ENCODE measurements at regions not wholly inside any gene's neighbourhood (a gene's known extent, or its start where the extent isn't known, plus 50 kb on each side); places are given as distances from the start of the nearest gene placed in this dataset.

- Histone ChIP-seq H3K4me1 (ENCODE audit: control insufficient read depth in 1 of 2, insufficient read depth in 2 of 2, low read length in 2 of 2) (peaks cover 0 to 2% of the 10 kb centered on the region in 2 experiments), H4K91ac (ENCODE audit: low read depth, low read length) (no peak overlapping the region), H4K12ac (ENCODE audit: low read depth, low read length) (no peak overlapping the region), H3K14ac (ENCODE audit: low read length) (no peak overlapping the region), H3K79me1 (ENCODE audit: low read length) (no peaks in the 10 kb centered on the region), H3K4ac (ENCODE audit: low read depth, low read length) (no peak overlapping the region), H2BK5ac (ENCODE audit: low read depth, low read length, poor library complexity) (no peak overlapping the region), H3K4me3 (ENCODE audit: low read depth, low read length) (no peak overlapping the region), H3K18ac (ENCODE audit: low read length) (no peak overlapping the region), H4K8ac (ENCODE audit: low read depth, low read length) (no peak overlapping the region), H3K27ac (ENCODE audit: low read depth, low read length) (no peak overlapping the region), H2AK5ac (ENCODE audit: low read length) (no peak overlapping the region), H3K4me2 (ENCODE audit: low read length) (no peak overlapping the region), H3K9ac (ENCODE audit: low read length) (no peak overlapping the region), H3K27me3 (ENCODE audit: insufficient read depth, low read length) (no peaks in the 10 kb centered on the region), H3K79me2 (ENCODE audit: control insufficient read depth, insufficient read depth, low read length, poor library complexity) (no peaks in the 10 kb centered on the region), H3K23ac (ENCODE audit: low read length) (no peak overlapping the region), H3K9me3 (ENCODE audit: insufficient read depth, low read depth, low read length) (peaks cover 2% of the 10 kb centered on the region), H2BK120ac (ENCODE audit: insufficient read depth, low read length, poor library complexity) (no peak overlapping the region), H2AFZ (ENCODE audit: insufficient read depth, low read length, poor library complexity) (no peak overlapping the region), H3K36me3 (ENCODE audit: control insufficient read depth in 1 of 2, insufficient read depth in 2 of 2, low read length in 2 of 2) (no peaks in the 10 kb centered on the region), H2BK12ac (ENCODE audit: low read length) (no peak overlapping the region)
- WGBS (ENCODE audit: extremely low coverage, insufficient coverage, insufficient read length), result no CpG with 5 or more reads among the region's 4 CpGs
- DNase-seq, result no peak
Measured at GRCh38 chr14:51473351-51473750, 178.4 kb upstream of the FRMD6 start.

DNA sequence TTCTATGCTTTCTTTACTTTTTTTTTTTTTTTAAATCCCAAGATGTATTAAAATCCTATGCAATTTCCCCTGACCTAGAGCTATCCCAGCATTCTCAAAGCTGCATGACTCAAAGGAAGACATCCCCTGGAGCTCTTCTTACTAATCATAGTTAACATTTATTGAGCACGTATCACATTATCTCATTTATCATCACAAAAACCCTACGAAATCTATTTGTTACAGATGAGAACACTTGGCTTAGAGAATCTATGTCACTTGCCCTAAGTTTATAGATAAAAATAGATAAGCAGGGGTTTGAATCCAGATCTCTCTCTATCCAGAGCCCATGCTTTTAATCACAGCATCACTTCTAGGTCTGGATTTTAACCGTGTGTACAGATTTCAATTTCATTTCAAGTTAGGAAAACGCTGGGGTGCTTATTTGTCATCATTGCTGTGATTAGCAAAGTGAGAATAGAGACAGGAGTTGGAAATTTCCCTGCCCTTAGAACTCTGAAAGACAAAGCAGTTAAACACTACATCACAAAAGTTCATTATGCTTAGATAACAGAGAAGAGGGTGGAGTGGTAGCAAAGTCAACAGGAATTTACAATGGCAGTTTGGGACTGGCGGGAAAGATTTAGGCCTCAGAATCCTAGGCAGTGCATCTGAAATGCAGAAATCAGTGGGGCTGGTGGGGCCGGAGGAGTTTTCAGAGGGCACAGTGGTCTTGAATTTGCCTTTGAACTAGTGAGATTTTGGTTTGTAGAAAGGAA is 177.7 kb upstream of the FRMD6 start:
- Histone ChIP-seq H3K4me1 (ENCODE audit: control insufficient read depth in 1 of 2, insufficient read depth in 2 of 2, low read length in 2 of 2) (peaks cover 0 to 2% of the 10 kb centered on the region in 2 experiments), H2BK120ac (ENCODE audit: insufficient read depth, low read length, poor library complexity) (no peak overlapping the region), H3K79me1 (ENCODE audit: low read length) (no peaks in the 10 kb centered on the region), H4K8ac (ENCODE audit: low read depth, low read length) (no peak overlapping the region), H3K79me2 (ENCODE audit: control insufficient read depth, insufficient read depth, low read length, poor library complexity) (no peaks in the 10 kb centered on the region), H3K18ac (ENCODE audit: low read length) (no peak overlapping the region), H3K9ac (ENCODE audit: low read length) (no peak overlapping the region), H2BK12ac (ENCODE audit: low read length) (no peak overlapping the region), H3K4me2 (ENCODE audit: low read length) (no peak overlapping the region), H2AFZ (ENCODE audit: insufficient read depth, low read length, poor library complexity) (no peak overlapping the region), H3K4ac (ENCODE audit: low read depth, low read length) (no peak overlapping the region), H3K4me3 (ENCODE audit: low read depth, low read length) (no peak overlapping the region), H3K36me3 (ENCODE audit: control insufficient read depth in 1 of 2, insufficient read depth in 2 of 2, low read length in 2 of 2) (no peaks in the 10 kb centered on the region), H3K14ac (ENCODE audit: low read length) (no peak overlapping the region), H3K23ac (ENCODE audit: low read length) (no peak overlapping the region), H2BK5ac (ENCODE audit: low read depth, low read length, poor library complexity) (no peak overlapping the region), H3K9me3 (ENCODE audit: insufficient read depth, low read depth, low read length) (peaks cover 2% of the 10 kb centered on the region), H3K27me3 (ENCODE audit: insufficient read depth, low read length) (no peaks in the 10 kb centered on the region), H4K91ac (ENCODE audit: low read depth, low read length) (no peak overlapping the region), H2AK5ac (ENCODE audit: low read length) (no peak overlapping the region), H4K12ac (ENCODE audit: low read depth, low read length) (no peak overlapping the region), H3K27ac (ENCODE audit: low read depth, low read length) (no peak overlapping the region)
- no peak for DNase-seq
- 100% methylated on average over 2 of the region's 6 CpGs for WGBS (ENCODE audit: extremely low coverage, insufficient coverage, insufficient read length)

DNA sequence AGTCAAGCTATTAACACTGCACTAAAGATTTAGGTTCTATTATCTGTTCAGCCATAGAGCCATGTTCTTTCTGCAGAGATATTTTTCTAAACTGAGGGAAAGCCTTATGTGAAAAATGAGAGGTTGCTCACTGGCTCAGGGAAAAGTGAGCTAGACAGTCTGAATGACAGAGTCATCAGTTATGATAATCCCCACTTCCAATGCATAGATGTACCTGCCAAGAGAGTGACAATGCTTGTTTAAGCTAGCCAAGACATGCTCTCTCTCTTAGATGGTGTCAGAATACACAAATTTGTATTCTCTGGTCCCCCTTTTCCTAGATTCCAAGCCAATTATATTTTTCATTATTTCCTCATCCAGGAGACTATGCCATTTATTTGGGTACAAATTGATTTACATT is 176.9 kb upstream of the FRMD6 start:
- Histone ChIP-seq H3K4me3 (ENCODE audit: low read depth, low read length) (no peak overlapping the region), H2BK120ac (ENCODE audit: insufficient read depth, low read length, poor library complexity) (no peak overlapping the region), H3K23ac (ENCODE audit: low read length) (no peak overlapping the region), H4K12ac (ENCODE audit: low read depth, low read length) (no peak overlapping the region), H2BK12ac (ENCODE audit: low read length) (no peak overlapping the region), H2AFZ (ENCODE audit: insufficient read depth, low read length, poor library complexity) (no peak overlapping the region), H3K27ac (ENCODE audit: low read depth, low read length) (no peak overlapping the region), H3K18ac (ENCODE audit: low read length) (no peak overlapping the region), H2AK5ac (ENCODE audit: low read length) (no peak overlapping the region), H4K8ac (ENCODE audit: low read depth, low read length) (no peak overlapping the region), H3K27me3 (ENCODE audit: insufficient read depth, low read length) (no peaks in the 10 kb centered on the region), H2BK5ac (ENCODE audit: low read depth, low read length, poor library complexity) (no peak overlapping the region), H3K36me3 (ENCODE audit: control insufficient read depth in 1 of 2, insufficient read depth in 2 of 2, low read length in 2 of 2) (no peaks in the 10 kb centered on the region), H3K79me1 (ENCODE audit: low read length) (no peaks in the 10 kb centered on the region), H3K9me3 (ENCODE audit: insufficient read depth, low read depth, low read length) (peaks cover 2% of the 10 kb centered on the region), H4K91ac (ENCODE audit: low read depth, low read length) (no peak overlapping the region), H3K14ac (ENCODE audit: low read length) (no peak overlapping the region), H3K79me2 (ENCODE audit: control insufficient read depth, insufficient read depth, low read length, poor library complexity) (no peaks in the 10 kb centered on the region), H3K4me1 (ENCODE audit: control insufficient read depth in 1 of 2, insufficient read depth in 2 of 2, low read length in 2 of 2) (peaks cover 0 to 2% of the 10 kb centered on the region in 2 experiments), H3K4me2 (ENCODE audit: low read length) (no peak overlapping the region), H3K4ac (ENCODE audit: low read depth, low read length) (no peak overlapping the region), H3K9ac (ENCODE audit: low read length) (no peak overlapping the region)
- no peak for DNase-seq

GRCh38 chr14:51478175-51478621 is 173.5 kb upstream of the FRMD6 start:
- Histone ChIP-seq H4K12ac (ENCODE audit: low read depth, low read length) (no peak overlapping the region), H3K36me3 (ENCODE audit: control insufficient read depth in 1 of 2, insufficient read depth in 2 of 2, low read length in 2 of 2) (no peaks in the 10 kb centered on the region), H3K18ac (ENCODE audit: low read length) (no peak overlapping the region)

More at GRCh38 chr14:51478175-51478621, 173.5 kb upstream of the FRMD6 start:
- Histone ChIP-seq H2BK5ac (ENCODE audit: low read depth, low read length, poor library complexity) (no peak overlapping the region), H3K4me3 (ENCODE audit: low read depth, low read length) (no peak overlapping the region), H3K9me3 (ENCODE audit: insufficient read depth, low read depth, low read length) (no peaks in the 10 kb centered on the region), H4K91ac (ENCODE audit: low read depth, low read length) (no peak overlapping the region), H3K79me1 (ENCODE audit: low read length) (peaks cover 2% of the 10 kb centered on the region), H3K79me2 (ENCODE audit: control insufficient read depth, insufficient read depth, low read length, poor library complexity) (no peaks in the 10 kb centered on the region), H4K8ac (ENCODE audit: low read depth, low read length) (no peak overlapping the region), H3K4ac (ENCODE audit: low read depth, low read length) (no peak overlapping the region), H2AK5ac (ENCODE audit: low read length) (no peak overlapping the region), H2AFZ (ENCODE audit: insufficient read depth, low read length, poor library complexity) (no peak overlapping the region), H3K27ac (ENCODE audit: low read depth, low read length) (no peak overlapping the region), H2BK12ac (ENCODE audit: low read length) (no peak overlapping the region), H3K4me1 (ENCODE audit: control insufficient read depth in 1 of 2, insufficient read depth in 2 of 2, low read length in 2 of 2) (peaks cover 0 to 6% of the 10 kb centered on the region in 2 experiments), H3K23ac (ENCODE audit: low read length) (no peak overlapping the region), H3K14ac (ENCODE audit: low read length) (no peak overlapping the region), H3K27me3 (ENCODE audit: insufficient read depth, low read length) (no peaks in the 10 kb centered on the region), H3K9ac (ENCODE audit: low read length) (no peak overlapping the region), H2BK120ac (ENCODE audit: insufficient read depth, low read length, poor library complexity) (no peak overlapping the region), H3K4me2 (ENCODE audit: low read length) (no peak overlapping the region)
- WGBS (ENCODE audit: extremely low coverage, insufficient coverage, insufficient read length), result no CpG with 5 or more reads among the region's 4 CpGs
- DNase-seq, result no peak

All from trophoblast cell (in vitro differentiated cells and primary cell).